BE2C (cell line): ENCODE measurements at regions not wholly inside any gene's neighbourhood (a gene's known extent, or its start where the extent isn't known, plus 50 kb on each side); places are given as distances from the start of the nearest gene placed in this dataset.
"Not testable (repeated sequence)": the region's sequence is repeated elsewhere in the genome, so short reads cannot be mapped to it uniquely, and the experiment has no call there.

ENCODE experiments used
- DNase-seq: peaks from one replicate; pipeline ENCODE4 v3.0.0-alpha.2; 2020
- H3K27me3 ChIP-seq: fragments of 250-450 bp; sonication (Bioruptor Pico); 2 replicates; pipeline ENCODE4 v1.5.1; 2020; ENCODE audit warnings: mild to moderate bottlenecking
- H3K36me3 ChIP-seq: fragments of 250-450 bp; sonication (Bioruptor Pico); 2 replicates; pipeline ENCODE4 v1.5.1; 2020; ENCODE audit warnings: mild to moderate bottlenecking
- H3K4me1 ChIP-seq: fragments of 250-450 bp; sonication (Bioruptor Pico); 2 replicates; pipeline ENCODE4 v1.5.1; 2020
- H3K4me3 ChIP-seq: 2 replicates; pipeline ENCODE4 v1.5.1; 2011; ENCODE audit warnings: low read depth, low read length
- H3K9me3 ChIP-seq: fragments of 250-450 bp; sonication (Bioruptor Pico); 2 replicates; pipeline ENCODE4 v1.5.1; 2020
- TF ChIP-seq, protein P1 (sequence below): IDR thresholded peaks from 2 replicates; pipeline ENCODE4 v1.5.1; 2012; ENCODE audit warnings: mild to moderate bottlenecking, low read depth, low read length

DNA sequence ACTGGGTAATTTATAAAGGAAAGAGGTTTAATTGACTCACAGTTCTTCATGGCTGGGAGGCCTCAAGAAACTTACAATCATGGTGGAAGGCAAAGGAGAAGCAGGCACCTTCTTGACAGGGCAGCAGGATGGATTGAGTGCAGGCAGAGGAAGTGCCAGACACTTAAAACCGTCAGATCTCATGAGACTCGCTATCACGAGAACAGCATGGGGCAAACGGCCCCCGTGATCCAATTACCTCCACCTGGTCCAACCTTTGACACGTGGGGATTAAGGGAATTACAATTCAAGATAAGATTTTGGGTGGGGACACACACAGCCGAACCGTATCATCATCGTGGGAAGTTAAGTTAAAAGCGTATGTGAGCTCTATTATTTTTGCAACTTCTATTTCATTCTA is 71.4 kb upstream of the SYN3 start:
- Histone ChIP-seq H3K4me3 (no peak overlapping the region), H3K4me1 (no peaks in the 10 kb centered on the region)

DNA sequence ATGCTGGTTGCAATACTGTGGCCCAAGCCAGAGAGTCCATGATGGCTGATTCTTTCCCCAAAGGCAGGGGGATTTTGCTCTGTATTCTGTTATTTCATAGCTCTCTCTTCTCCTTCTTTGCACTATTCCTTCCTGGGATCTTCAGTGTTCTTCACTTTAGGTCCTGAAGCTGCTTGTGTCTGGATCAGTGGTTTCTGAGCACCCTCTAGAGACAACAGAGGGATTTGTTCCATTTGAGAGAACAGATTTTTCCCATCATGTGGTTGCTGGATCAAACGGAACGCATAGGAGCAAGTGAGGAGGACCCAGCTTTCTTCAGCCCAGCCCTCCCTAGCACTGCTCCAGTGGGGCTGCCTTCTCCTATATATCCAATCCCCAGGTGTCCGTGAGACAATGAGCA is 68.7 kb upstream of the SYN3 start:
- no peaks in the 10 kb centered on the region for H3K36me3 ChIP-seq
- no peak overlapping the region for H3K4me3 ChIP-seq
- no peaks in the 10 kb centered on the region for H3K4me1 ChIP-seq
- TF ChIP-seq, protein P1, sequence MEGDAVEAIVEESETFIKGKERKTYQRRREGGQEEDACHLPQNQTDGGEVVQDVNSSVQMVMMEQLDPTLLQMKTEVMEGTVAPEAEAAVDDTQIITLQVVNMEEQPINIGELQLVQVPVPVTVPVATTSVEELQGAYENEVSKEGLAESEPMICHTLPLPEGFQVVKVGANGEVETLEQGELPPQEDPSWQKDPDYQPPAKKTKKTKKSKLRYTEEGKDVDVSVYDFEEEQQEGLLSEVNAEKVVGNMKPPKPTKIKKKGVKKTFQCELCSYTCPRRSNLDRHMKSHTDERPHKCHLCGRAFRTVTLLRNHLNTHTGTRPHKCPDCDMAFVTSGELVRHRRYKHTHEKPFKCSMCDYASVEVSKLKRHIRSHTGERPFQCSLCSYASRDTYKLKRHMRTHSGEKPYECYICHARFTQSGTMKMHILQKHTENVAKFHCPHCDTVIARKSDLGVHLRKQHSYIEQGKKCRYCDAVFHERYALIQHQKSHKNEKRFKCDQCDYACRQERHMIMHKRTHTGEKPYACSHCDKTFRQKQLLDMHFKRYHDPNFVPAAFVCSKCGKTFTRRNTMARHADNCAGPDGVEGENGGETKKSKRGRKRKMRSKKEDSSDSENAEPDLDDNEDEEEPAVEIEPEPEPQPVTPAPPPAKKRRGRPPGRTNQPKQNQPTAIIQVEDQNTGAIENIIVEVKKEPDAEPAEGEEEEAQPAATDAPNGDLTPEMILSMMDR: peak; percentile 16; the same call in 1 of the 2 replicates
- no peaks in the 10 kb centered on the region for H3K9me3 ChIP-seq
- DNase-seq: no peak
- no peaks in the 10 kb centered on the region for H3K27me3 ChIP-seq

More for the DNA sequence above, 71.4 kb upstream of the SYN3 start:
- Histone ChIP-seq H3K27me3 (no peaks in the 10 kb centered on the region), H3K9me3 (no peaks in the 10 kb centered on the region), H3K36me3 (no peaks in the 10 kb centered on the region)
- TF ChIP-seq, protein P1: no peak
- no peak for DNase-seq

GRCh38 chr22:33124471-33124870 is 66.3 kb upstream of the SYN3 start:
- no peaks in the 10 kb centered on the region for H3K36me3 ChIP-seq
- no peak overlapping the region for H3K4me3 ChIP-seq
- DNase-seq: no peak
- no peaks in the 10 kb centered on the region for H3K9me3 ChIP-seq
- TF ChIP-seq, protein P1: no peak
- no peaks in the 10 kb centered on the region for H3K27me3 ChIP-seq
- H3K4me1 ChIP-seq: no peaks in the 10 kb centered on the region

DNA sequence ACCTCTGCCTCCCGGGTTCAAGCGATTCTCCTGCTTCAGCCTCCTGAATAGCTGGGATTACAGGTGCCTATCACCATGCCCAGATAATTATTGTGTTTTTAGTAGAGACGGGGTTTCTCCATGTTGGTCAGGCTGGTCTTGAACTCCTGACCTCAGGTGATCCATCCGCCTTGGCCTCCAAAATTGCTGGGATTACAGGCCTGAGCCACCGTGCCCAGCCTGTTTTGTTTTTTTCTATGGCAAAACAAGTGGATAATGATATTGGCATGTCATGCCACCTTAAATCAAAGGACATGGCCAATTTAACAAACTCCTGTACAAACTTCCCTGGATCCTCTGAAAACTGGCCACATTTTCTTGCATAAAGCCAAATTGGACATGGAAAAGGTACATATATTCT is 64.3 kb upstream of the SYN3 start:
- DNase-seq: not testable (repeated sequence)

GRCh38 chr22:33119044-33119443 is 60.9 kb upstream of the SYN3 start:
- Histone ChIP-seq H3K27me3 (no peaks in the 10 kb centered on the region), H3K36me3 (no peaks in the 10 kb centered on the region), H3K4me3 (no peak overlapping the region), H3K9me3 (no peaks in the 10 kb centered on the region), H3K4me1 (no peaks in the 10 kb centered on the region)
- DNase-seq: no peak
- TF ChIP-seq, protein P1: no peak

More for the DNA sequence above, 64.3 kb upstream of the SYN3 start:
- H3K27me3 ChIP-seq, H3K9me3 ChIP-seq, H3K4me1 ChIP-seq, H3K4me3 ChIP-seq, H3K36me3 ChIP-seq: not testable (repeated sequence)

DNA sequence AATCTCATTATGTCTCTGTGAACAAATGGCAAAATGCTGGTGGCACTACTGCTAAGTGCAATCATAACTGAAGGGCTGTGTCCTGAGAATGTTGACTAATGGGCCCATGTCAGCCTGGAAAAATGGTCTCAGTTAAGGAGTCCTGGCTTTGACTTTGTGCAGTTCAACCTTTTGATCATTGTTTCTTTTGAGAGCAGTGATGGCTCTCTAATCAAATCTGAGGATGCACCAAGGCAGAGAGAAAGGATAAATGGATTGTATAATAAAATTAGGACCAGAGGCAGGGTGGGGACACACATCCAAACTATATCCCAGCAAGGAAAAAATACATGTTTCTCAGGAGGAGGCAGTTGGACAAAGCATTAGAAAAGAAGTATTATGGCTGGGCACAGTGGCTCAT is 59.6 kb upstream of the SYN3 start:
- no peaks in the 10 kb centered on the region for H3K4me1 ChIP-seq
- TF ChIP-seq, protein P1: no peak
- DNase-seq: no peak

More for the DNA sequence above, 59.6 kb upstream of the SYN3 start:
- Histone ChIP-seq H3K9me3 (no peaks in the 10 kb centered on the region), H3K36me3 (no peaks in the 10 kb centered on the region), H3K27me3 (no peaks in the 10 kb centered on the region), H3K4me3 (no peak overlapping the region)
